HG03159 (cell line): ENCODE measurements at regions not wholly inside any gene's neighbourhood (a gene's known extent, or its start where the extent isn't known, plus 50 kb on each side); places are given as distances from the start of the nearest gene placed in this dataset.

Experiments used
- ATAC-seq: cut with Tn5 transposase; IDR thresholded peaks from one replicate; pipeline ENCODE4 v1.9.1; 2021; ENCODE audit warnings: mild to moderate bottlenecking, moderate library complexity; ENCODE audit not compliant: unreplicated experiment

GRCh38 chr6:98657764-98658163, 176.6 kb upstream of the POU3F2 start:
- no peak for ATAC-seq

DNA sequence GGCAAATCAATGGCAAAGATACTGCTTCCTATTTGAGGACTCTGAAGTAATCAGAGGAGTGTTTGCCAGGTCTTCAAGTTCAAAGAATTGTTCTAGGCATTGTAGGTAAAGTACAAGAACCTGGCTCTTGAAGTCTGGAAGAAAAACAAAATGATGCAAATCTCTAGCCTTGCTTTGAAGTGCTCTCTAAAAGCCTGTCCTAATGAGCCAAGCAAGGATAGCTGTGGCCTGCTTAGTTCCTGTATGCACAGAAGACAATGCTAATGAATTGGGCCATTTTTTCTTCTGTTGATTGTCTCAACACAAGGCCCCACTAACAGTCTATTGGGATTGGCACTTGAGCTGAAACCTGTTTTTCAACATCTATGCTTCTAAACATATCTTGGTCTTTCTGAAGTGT, 165.0 kb upstream of the POU3F2 start:
- no peak for ATAC-seq

DNA sequence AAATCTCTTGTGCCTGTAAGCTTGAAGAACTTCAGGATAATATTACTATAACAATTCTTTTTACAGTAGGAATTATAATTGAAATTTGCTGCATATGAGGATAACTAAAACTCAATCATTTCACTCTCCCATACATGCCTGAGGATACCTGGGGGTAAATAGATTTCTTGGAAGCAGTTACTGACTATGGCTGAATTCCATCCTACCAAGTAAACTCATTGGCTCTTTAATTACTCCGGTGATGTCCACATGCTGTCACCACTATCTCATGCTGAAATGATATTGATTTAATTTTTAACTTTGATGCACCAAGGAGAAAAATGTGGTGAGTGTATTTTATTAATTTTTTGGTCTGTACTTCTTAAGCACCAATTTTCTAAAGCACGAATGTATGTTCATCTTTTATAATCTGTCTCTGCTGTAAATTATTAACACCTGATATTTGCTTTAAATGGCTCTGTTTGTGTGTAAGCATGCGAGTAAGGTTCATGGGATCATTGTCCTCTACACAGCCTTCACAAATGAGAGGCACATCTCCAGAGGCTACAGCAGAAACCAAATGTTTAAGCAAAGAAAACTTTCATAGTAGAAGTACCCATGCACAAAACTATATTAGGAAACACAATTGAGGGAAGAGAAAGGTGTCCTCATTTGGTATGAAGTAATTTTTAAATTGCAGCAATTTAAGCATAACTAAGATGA, 164.2 kb upstream of the POU3F2 start:
- no peak for ATAC-seq

DNA sequence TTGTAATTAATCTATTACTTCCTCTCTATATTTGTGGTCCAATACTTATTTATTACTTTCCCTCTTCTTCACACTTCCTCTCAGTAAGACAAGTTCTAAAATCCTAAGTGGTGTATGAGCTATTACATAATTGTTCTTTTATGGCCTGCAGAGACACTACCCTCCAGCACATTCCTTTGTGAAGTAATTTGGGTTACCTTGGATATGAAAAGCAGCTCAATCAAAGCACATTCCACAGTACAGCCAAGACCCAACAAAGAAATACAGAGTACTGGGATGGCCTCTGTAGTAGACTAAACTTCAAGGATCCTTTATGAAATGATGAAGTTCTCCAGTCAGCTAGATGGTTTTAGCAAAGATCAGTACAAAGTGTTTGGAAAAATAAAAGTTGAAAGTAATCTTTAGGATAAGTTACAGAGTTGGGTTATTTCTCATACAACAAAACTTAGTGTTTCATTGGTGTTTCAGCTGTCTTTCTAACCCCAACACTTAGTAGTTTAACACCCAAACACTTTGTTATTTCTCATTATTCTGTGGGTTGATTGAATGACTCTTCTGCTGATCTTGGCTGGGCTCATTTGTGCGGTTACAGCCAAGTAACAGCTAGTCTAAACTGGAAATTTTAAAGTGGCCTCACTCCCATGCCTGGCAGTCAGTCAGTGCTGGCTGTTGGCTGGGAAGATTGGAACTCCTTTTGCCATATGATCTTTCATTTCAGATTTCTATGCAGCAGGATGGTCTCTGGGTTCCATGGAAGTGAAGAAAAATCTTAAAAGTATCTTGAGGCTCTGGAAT, 161.5 kb upstream of the POU3F2 start:
- ATAC-seq = no peak

DNA sequence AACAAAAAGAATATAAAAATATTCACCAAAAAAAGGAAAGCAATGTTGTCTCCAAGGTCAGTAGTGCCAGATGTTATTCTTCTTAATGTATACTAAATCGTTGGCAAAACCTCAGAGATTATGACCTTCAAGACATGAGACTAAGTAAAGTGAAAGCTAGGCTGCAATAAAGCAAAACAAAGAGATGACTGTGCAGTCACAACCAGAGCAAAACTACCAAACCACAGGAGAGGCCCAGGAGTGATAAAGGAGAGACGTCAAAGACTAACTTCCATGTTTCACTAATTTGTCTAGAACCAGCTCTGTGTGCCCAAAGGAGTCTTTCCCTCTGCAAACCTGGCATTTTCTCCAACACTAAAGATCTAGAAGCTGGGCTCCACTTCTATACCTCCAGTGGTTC, 155.9 kb upstream of the POU3F2 start:
- ATAC-seq = peak; percentile 58

DNA sequence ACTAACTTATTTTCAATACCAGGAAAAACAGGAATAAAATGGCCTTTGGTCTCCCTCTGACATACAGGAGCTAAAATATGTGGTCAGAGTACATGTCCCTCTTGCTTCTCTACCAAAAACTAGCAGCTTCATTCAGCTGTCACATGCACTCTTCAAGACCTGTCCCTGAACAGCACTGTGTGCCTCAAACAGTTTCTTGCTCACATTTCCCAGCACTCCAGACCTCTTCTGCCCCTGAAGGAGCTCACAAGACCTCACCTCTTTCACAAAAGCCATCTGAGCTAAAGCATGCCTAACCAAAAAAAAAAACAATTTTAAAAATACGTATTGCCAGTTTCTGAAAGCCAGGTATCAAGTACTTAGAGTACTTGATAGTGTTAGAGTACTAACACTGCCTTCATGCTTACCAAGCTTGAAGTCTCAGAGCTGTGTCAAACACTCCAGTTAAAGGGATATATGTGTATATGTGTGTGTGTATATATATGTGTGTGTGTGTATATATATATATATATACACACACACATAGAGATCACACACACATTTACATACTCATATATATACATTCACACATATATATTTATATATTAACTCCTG, 148.3 kb upstream of the POU3F2 start:
- ATAC-seq = no peak

DNA sequence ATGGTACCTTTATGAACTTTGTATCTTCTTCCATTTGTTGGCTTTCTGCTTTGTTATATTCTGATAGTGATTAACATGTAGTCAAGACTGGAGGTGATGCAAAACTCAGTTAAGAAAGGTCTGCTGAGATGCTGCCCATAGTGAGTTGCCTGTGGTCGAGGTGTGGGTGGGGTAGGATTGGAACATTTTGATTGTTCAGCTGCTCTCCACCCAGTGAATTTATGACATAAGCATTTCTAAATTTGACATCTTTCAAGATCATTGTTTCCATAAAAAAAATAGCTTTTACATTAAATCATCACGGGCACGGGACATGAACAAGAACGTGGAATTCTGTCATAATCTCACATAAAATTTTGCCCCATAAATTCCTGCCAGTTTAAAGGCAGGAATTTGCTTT, 146.6 kb upstream of the POU3F2 start:
- no peak for ATAC-seq

DNA sequence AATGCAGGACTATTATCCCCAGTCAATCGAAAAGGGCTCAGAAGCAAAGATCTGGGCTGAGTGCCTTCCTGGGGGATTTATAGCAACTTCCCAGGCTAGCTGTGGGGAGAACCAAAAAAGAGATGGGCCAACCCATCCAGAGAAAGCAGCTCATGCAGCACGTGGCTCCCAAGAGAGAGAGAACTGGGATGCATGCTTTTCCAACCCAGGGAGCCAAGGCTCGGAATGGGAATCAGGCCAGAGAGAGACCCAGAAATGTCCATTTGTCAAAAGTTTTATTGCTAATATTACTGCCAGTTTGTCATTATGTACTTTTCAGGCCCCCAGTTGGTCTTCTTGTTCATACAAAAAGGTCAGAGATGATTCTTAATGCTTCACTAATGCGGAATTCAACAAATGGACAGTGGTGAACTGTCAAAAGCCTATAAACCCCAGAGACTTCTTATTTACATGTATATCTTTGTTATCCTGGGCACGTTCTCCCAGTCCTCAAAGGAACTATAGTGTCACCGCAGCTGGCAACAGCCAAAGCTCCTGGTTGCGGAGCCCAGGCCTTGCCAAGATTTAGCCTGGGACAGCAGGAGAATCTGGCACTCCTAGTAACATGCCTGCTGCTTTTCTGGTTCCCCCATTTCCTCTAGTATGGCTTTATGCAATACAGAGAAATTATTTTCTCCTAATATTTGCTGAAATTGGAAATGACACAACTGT, 139.1 kb upstream of the POU3F2 start:
- ATAC-seq = no peak

DNA sequence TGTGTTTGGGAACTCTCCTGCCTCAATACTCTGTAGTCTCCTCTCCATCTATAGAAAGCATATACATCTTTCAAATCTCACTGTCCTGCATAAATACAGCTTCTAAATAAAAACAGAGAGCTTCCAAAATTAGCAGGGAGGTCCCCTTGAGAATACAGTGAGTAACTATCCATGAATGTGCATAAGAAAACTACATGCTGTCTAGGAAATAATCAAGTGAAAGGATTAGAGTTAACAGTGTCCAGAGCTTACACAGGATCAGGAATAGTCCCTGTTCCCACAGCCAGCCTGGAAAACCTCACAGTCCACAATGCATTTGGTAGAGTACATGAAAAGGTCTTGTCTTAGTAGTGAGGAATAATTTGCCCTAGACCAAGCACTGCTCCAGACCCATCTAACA, 123.0 kb upstream of the POU3F2 start:
- ATAC-seq = no peak

- no peak for ATAC-seq
Measured at GRCh38 chr6:98716341-98716740, 118.0 kb upstream of the POU3F2 start.

DNA sequence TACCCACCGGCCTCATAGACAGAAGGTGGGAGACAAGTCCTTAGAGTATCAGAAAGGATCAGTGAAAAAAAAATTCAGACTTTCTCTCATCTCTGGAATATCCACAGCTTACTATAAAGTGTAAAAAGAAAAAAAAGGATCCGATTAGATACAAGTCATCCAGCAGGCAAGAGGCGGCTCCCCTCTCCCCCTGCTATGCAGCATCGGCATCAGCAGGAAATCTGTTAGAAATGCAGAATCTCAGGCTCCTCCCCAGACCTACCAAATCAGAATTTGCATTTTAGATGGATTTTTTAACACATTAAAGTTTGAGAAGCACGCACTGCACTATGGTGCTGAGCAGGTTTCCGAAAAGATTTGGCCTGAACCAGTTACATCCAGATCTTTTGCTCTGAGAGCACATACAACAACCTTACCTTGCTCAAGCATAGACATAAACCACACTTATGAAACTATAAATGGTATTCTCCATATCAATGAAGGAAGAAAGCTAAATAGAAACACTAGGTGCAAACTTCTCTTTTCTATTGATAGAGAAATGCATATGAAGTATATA, 117.0 kb upstream of the POU3F2 start:
- no peak for ATAC-seq

GRCh38 chr6:98717988-98718387, 116.4 kb upstream of the POU3F2 start:
- no peak for ATAC-seq

GRCh38 chr6:98724537-98724936, 109.8 kb upstream of the POU3F2 start:
- ATAC-seq = no peak

GRCh38 chr6:98747273-98747672, 87.1 kb upstream of the POU3F2 start:
- ATAC-seq = no peak

DNA sequence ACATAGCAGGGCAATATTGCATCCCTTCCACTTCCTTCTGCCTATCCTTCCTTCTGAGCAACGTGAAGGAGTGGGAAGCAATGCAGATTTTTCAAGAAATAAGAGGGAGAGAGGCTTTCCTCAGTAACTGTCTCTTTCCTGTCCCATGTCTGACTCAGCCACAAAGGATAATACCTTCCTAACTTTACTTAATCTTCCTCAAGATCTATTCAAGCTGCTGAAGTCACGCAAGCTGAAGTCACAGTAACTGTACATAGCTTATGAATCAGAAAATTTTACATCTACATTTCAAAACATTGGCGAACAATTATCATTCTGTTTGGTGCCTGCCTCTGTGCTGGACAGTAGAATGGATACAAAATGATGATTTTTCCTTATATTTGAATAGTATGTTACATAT, 86.4 kb upstream of the POU3F2 start:
- ATAC-seq = no peak

- no peak for ATAC-seq
Measured at GRCh38 chr6:98759459-98759858, 74.9 kb upstream of the POU3F2 start.

DNA sequence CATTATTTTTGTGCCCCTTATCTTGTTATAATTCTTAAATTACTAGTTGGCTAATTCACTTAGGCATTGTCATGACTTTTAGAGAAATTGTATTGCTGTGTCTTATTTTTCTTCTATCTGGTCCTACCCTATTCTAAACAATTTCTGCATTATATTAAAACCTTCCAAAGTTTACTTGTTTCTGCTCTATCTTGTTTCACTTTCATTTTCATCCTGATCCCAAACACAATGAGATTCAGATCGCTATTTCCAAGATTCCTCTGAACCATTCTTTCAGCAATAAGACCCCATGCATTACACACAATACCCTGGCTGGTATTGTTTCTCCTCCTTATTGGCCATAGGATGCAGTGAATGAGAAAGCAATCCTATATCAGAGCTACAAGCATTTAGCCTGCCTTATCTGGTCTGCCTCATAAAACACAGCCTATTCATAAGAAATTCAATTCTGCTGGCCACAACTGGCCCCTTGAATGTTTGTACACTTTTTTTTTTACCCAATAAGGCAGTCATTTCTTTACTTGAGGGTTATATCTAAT, 69.9 kb upstream of the POU3F2 start:
- no peak for ATAC-seq

GRCh38 chr6:98769546-98769945, 64.8 kb upstream of the POU3F2 start:
- ATAC-seq = no peak

GRCh38 chr6:98775205-98775604, 59.2 kb upstream of the POU3F2 start:
- no peak for ATAC-seq

GRCh38 chr6:98777762-98778161, 56.6 kb upstream of the POU3F2 start:
- ATAC-seq = peak; percentile 100

- no peak for ATAC-seq
Measured at GRCh38 chr6:98779618-98780017, 54.8 kb upstream of the POU3F2 start.
